Activated naive CD4-positive, alpha-beta T cell treated with anti-CD3 and anti-CD28 coated beads, Interleukin-2, amount 50 U/mL, for 72 hours (primary cell): ENCODE measurements at regions not wholly inside any gene's neighbourhood (a gene's known extent, or its start where the extent isn't known, plus 50 kb on each side); places are given as distances from the start of the nearest gene placed in this dataset.
"Not testable (repeated sequence)": the region's sequence is repeated elsewhere in the genome, so short reads cannot be mapped to it uniquely, and the experiment has no call there.

Experiments
- ATAC-seq, 2 donors: fragments of 150-1000 bp; cut with Tn5 transposase; 2 replicates each; pipeline ENCODE4 v1.10.0; 2021; ENCODE audit warnings: mild to moderate bottlenecking in 2 of 2, moderate library complexity in 2 of 2
- DNase-seq, 2 donors: peaks; one replicate each; pipeline ENCODE4 v3.0.0; 2021 to 2022; ENCODE audit warnings: low spot score in 2 of 2
- H3K27ac Mint-ChIP-seq, 2 donors: one replicate each; pipeline ENCODE4 v1.8.0; 2022; ENCODE audit warnings: mild to moderate bottlenecking in 2 of 2, mixed read lengths in 2 of 2
- H3K36me3 Mint-ChIP-seq, 2 donors: one replicate each; pipeline ENCODE4 v1.8.0; 2022; ENCODE audit warnings: mixed read lengths in 2 of 2
- H3K9me3 Mint-ChIP-seq, 2 donors: one replicate each; pipeline ENCODE4 v1.8.0; 2022; ENCODE audit warnings: mixed read lengths in 2 of 2

- H3K9me3 Mint-ChIP-seq, H3K36me3 Mint-ChIP-seq, H3K27ac Mint-ChIP-seq, DNase-seq, ATAC-seq: not testable (repeated sequence)
Observed at GRCh38 chr2:183478941-183479595, 354.8 kb downstream of the NUP35 start.

DNA sequence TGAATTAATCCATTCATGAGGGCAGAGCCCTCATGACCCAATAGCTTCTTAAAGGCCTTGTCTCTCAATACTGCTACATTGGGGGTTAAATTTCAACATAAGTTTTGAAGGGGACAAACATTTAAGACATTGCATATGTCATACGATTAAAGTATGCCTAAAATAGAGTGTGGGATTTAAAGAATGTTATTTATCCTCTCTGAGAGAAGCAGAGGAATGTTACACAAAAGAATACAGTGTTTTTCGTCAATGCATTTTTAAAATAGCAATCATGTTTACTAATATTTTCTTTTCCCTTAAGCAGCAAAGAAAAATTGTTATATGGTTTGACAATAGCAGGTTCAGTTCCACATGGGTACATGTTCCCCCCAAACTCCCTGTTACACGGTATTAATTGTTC, 363.1 kb downstream of the NUP35 start:
- Mint-ChIP-seq H3K9me3 (peaks cover 0 to 4% of the 10 kb centered on the region in 2 donors), H3K27ac (no peak overlapping the region), H3K36me3 (no peaks in the 10 kb centered on the region)
- DNase-seq (no peak), ATAC-seq (no peak)

GRCh38 chr2:183488421-183488820, 364.2 kb downstream of the NUP35 start:
- peaks cover 0 to 4% of the 10 kb centered on the region in 2 donors for H3K9me3 Mint-ChIP-seq
- DNase-seq (no peak), ATAC-seq (no peak)
- no peak overlapping the region for H3K27ac Mint-ChIP-seq
- H3K36me3 Mint-ChIP-seq = no peaks in the 10 kb centered on the region

GRCh38 chr2:183490489-183490888, 366.2 kb downstream of the NUP35 start:
- DNase-seq = no peak
- no peak for ATAC-seq
- Mint-ChIP-seq H3K27ac (no peak overlapping the region), H3K9me3 (no peaks in the 10 kb centered on the region), H3K36me3 (no peaks in the 10 kb centered on the region)

- Mint-ChIP-seq H3K9me3 (no peaks in the 10 kb centered on the region), H3K36me3 (no peaks in the 10 kb centered on the region), H3K27ac (no peak overlapping the region)
- DNase-seq (no peak), ATAC-seq (no peak)
Observed at GRCh38 chr2:183490914-183491313, 366.7 kb downstream of the NUP35 start.

DNA sequence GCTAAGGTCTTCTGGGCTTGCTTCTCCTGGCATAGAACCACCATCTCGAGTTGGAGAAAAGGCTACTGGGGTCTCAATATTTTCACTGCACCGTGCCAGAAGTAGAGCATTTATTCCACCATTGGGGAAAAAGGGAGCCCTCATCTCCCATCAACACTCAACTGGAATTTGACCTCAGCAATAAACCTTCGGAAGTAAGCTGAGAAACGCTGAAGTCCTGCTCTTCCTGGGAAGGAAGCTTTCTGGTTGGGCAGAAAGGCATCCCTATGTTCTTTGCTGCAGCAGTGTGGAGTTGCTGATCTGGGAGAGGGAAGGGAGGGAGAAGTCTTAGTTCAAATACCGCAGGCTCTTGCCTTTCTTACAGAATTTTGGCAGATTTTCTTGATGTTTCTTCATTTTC, 368.8 kb downstream of the NUP35 start:
- no peak for ATAC-seq
- no peaks in the 10 kb centered on the region for H3K9me3 Mint-ChIP-seq

GRCh38 chr2:183495079-183495478, 370.8 kb downstream of the NUP35 start:
- DNase-seq = no peak
- no peaks in the 10 kb centered on the region for H3K36me3 Mint-ChIP-seq
- H3K9me3 Mint-ChIP-seq = no peaks in the 10 kb centered on the region
- no peak for ATAC-seq
- no peak overlapping the region for H3K27ac Mint-ChIP-seq

More for the DNA sequence above, 368.8 kb downstream of the NUP35 start:
- Mint-ChIP-seq H3K27ac (no peak overlapping the region), H3K36me3 (no peaks in the 10 kb centered on the region)
- DNase-seq = no peak

DNA sequence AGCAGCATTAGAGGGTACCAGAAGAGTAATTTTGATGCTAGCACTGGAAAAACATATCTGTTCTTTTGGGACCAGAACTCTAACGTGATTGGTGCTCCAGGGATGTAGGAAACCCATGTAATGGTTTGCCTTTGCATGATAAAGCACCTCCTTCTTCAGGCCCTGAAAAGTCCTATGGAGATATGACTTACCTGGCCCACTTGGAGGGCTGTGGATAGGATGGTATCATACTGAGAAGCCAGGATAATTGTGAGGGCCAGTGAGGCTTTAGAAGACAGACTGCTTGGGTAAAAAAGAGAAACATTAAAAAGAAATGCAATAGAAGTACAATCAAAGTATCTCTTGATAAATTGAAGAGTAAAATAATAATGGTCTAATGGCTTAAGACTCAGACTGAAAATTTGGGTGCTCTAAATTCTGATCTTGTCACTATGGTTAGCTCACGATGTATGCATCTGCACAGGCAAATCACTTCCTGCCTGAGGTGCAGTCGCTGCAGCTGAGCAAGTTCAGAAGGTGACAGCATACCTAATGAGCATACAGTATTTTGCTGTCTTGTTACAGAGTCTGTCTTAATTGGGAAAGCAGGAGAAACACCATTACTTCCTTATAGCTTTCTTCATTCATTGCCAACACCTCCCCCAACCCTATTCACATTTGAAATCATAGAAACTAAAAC, 371.5 kb downstream of the NUP35 start:
- peak overlapping the region in 1 of 2 donors; percentile 65 for H3K27ac Mint-ChIP-seq
- H3K36me3 Mint-ChIP-seq = no peaks in the 10 kb centered on the region
- DNase-seq (no peak), ATAC-seq (no peak)
- peaks cover 0 to 4% of the 10 kb centered on the region in 2 donors for H3K9me3 Mint-ChIP-seq

DNA sequence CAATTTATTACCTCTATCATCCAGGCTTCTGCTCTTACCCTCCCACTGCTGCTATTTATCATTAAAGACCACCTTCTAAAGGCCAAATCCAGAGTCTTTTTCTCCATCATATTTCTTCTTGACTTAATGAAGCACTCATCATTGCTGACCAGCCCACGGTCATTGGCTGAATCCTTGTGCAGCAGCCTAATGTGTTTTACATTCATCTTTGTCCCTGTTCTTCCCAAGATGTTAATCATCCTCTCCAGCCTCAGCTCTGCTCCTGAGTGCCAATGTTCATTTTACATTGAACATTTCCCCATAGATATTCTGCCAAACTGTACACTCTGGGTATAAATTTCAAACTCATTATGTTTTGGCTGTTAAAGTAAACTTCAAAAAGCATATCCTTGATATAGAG, 373.6 kb downstream of the NUP35 start:
- H3K27ac Mint-ChIP-seq = no peak overlapping the region
- peaks cover 0 to 11% of the 10 kb centered on the region in 2 donors for H3K9me3 Mint-ChIP-seq
- ATAC-seq (no peak), DNase-seq (no peak)
- H3K36me3 Mint-ChIP-seq = no peaks in the 10 kb centered on the region

GRCh38 chr2:183505911-183506310, 381.7 kb downstream of the NUP35 start:
- peaks cover 0 to 14% of the 10 kb centered on the region in 2 donors for H3K36me3 Mint-ChIP-seq
- ATAC-seq (peak in 1 of 2 donors; percentile 38), DNase-seq (no peak)
- no peak overlapping the region for H3K27ac Mint-ChIP-seq
- peaks cover 5 to 31% of the 10 kb centered on the region in 2 donors for H3K9me3 Mint-ChIP-seq

- H3K27ac Mint-ChIP-seq = no peak overlapping the region
Observed at GRCh38 chr2:183511154-183511553, 386.9 kb downstream of the NUP35 start.

DNA sequence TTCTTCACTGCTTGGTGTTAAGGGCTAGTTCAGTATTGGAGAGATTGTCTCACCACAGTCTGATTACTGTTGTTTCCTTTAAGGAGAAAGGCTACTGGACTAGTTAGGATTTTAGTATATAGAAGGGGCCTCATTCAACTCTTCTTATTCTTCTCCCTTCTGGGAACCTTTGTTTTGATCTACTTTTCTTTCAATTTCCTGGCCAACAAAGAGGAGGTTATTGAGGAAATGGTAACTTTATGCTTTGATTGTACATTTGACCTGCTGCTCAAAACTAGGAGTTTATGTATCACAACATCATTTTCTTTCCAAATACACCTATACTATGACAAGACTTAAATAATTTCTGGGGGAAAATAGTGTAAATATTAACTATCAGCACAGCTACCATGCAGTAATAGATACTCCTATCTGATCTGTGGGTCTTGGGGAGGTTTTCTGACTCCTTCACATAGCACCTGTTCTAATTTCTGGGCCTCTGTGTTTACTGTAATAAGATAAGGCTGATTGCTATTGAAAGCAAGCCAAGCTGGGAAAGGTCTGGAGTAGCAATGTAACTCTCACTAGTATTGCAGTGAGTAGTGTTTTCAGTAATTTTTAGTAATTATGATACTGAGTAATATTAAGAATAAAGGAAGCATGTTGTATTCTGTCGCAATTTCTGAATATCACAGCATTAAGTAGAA, 395.3 kb downstream of the NUP35 start:
- Mint-ChIP-seq H3K9me3 (peaks cover 7% of the 10 kb centered on the region in 2 donors), H3K36me3 (no peaks in the 10 kb centered on the region), H3K27ac (no peak overlapping the region)
- no peak for ATAC-seq
- DNase-seq = no peak

More at GRCh38 chr2:183511154-183511553, 386.9 kb downstream of the NUP35 start:
- ATAC-seq (no peak), DNase-seq (no peak)
- peaks cover 0 to 24% of the 10 kb centered on the region in 2 donors for H3K36me3 Mint-ChIP-seq
- H3K9me3 Mint-ChIP-seq = peaks cover 5 to 28% of the 10 kb centered on the region in 2 donors

- Mint-ChIP-seq H3K36me3 (no peaks in the 10 kb centered on the region), H3K9me3 (peaks cover 7% of the 10 kb centered on the region in 2 donors), H3K27ac (no peak overlapping the region)
- no peak for ATAC-seq
- no peak for DNase-seq
Observed at GRCh38 chr2:183521911-183522310, 397.7 kb downstream of the NUP35 start.

DNA sequence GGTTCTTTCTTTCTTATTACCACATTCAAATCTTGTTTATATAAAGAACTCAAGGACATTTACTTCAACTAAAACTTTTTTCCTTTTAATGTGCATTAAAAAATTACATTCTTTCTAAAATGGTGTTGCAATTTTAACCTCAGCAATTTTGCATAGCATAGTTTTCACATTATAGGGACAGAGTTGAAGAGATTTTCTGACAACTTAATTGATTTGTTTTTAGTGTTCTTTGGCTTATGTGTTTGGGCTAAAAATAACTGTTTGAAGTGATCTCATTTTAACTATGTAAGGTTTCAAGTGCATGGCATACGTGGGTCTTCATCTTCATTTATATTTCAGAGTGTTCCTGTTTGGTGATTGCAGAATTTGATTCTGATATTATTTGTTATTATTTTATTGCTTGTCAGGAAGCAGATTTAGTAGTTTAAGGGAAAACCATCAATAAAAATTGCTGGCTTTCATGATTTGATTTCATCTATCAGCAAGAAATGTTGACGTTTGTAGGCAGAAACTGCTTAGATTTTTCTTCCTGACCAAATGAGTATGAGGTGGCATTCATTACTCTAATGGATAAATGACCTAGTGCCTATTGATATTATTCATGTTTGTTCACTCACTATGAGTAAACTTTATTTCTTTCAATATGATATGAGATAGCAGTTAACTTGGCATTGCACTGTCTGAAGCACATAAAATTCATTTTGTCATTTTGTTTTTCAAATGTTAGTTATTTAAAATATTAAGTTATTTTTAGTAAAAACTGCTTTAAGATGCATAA, 398.4 kb downstream of the NUP35 start:
- Mint-ChIP-seq H3K36me3 (no peaks in the 10 kb centered on the region), H3K9me3 (peaks cover 11% of the 10 kb centered on the region in 2 donors), H3K27ac (no peak overlapping the region)
- no peak for ATAC-seq
- no peak for DNase-seq

- peaks cover 5 to 6% of the 10 kb centered on the region in 2 donors for H3K9me3 Mint-ChIP-seq
- DNase-seq (no peak), ATAC-seq (no peak)
- no peak overlapping the region for H3K27ac Mint-ChIP-seq
- no peaks in the 10 kb centered on the region for H3K36me3 Mint-ChIP-seq
Observed at GRCh38 chr2:183530333-183530901, 406.2 kb downstream of the NUP35 start.

GRCh38 chr2:183532514-183532913, 408.3 kb downstream of the NUP35 start:
- Mint-ChIP-seq H3K9me3 (peaks cover 2 to 4% of the 10 kb centered on the region in 2 donors), H3K36me3 (no peaks in the 10 kb centered on the region), H3K27ac (no peak overlapping the region)
- no peak for DNase-seq
- ATAC-seq = no peak
